Natural killer cell (primary cell): ENCODE measurements at regions not wholly inside any gene's neighbourhood (a gene's known extent, or its start where the extent isn't known, plus 50 kb on each side); places are given as distances from the start of the nearest gene placed in this dataset.

Source experiments
- ATAC-seq, 3 donors: fragments of 150-1000 bp in 2 of 3; fragments of 200-7000 bp in 1 of 3; cut with Tn5 transposase; 1 replicate in 1 of 3; 2 replicates in 2 of 3; pipeline ENCODE4 v1.10.0; 2021; ENCODE audit warnings: mild to moderate bottlenecking in 2 of 3, moderate library complexity in 2 of 3
- DNase-seq, 2 donors: peaks; one replicate each; pipeline versions ENCODE4 v3.0.0 to v3.0.0-alpha.2; 2013 to 2021; ENCODE audit warnings: mixed read lengths in 1 of 2
- H3K27ac ChIP-seq: one replicate; pipeline ENCODE4 v1.5.1; 2013; ENCODE audit warnings: mild to moderate bottlenecking, low read length
- H3K27me3 ChIP-seq: one replicate; pipeline ENCODE4 v1.6.1; 2013; ENCODE audit warnings: low read length; ENCODE audit not compliant: control insufficient read depth, insufficient read depth
- H3K36me3 ChIP-seq: one replicate; pipeline ENCODE4 v1.6.1; 2013; ENCODE audit warnings: low read length; ENCODE audit not compliant: control insufficient read depth, insufficient read depth
- H3K4me1 ChIP-seq: one replicate; pipeline ENCODE4 v1.6.1; 2013; ENCODE audit warnings: low read length; ENCODE audit not compliant: control insufficient read depth, insufficient read depth
- H3K4me3 ChIP-seq: one replicate; pipeline ENCODE4 v1.5.1; 2013; ENCODE audit warnings: low read length
- H3K9me3 ChIP-seq: one replicate; pipeline ENCODE4 v1.6.1; 2013; ENCODE audit warnings: low read length; ENCODE audit not compliant: control insufficient read depth, insufficient read depth
- H3K27ac Mint-ChIP-seq, 2 donors: one replicate each; pipeline ENCODE4 v1.8.0; 2022; ENCODE audit warnings: mild to moderate bottlenecking in 2 of 2, mixed read lengths in 2 of 2, moderate library complexity in 1 of 2
- H3K27me3 Mint-ChIP-seq, 2 donors: one replicate each; pipeline ENCODE4 v1.8.0; 2022; ENCODE audit warnings: low read depth in 2 of 2, mixed read lengths in 2 of 2
- H3K36me3 Mint-ChIP-seq: one replicate; pipeline ENCODE4 v1.8.0; 2022; ENCODE audit warnings: mixed read lengths
- H3K4me1 Mint-ChIP-seq, 2 donors: one replicate each; pipeline ENCODE4 v1.8.0; 2022; ENCODE audit warnings: mixed read lengths in 2 of 2
- H3K4me3 Mint-ChIP-seq: one replicate; pipeline ENCODE4 v1.8.0; 2022; ENCODE audit warnings: mild to moderate bottlenecking, moderate library complexity, mixed read lengths
- H3K9me3 Mint-ChIP-seq, 2 donors: one replicate each; pipeline ENCODE4 v1.8.0; 2022; ENCODE audit warnings: mixed read lengths in 2 of 2
- CTCF ChIP-seq: fragments of 200-600 bp; IDR thresholded peaks from one replicate; pipeline ENCODE4 v1.8.0; 2022; ENCODE audit warnings: antibody characterized with exemption
- WGBS: methylation state at CpG from one replicate; pipeline ENCODE4 v1.1.7; 2013; ENCODE audit warnings: missing lambda C conversion rate; ENCODE audit not compliant: insufficient coverage; 5-methylcytosine and 5-hydroxymethylcytosine counted together
- intact Hi-C: fragments of 100-400 bp; cut with micrococcal nuclease; formaldehyde crosslinking; loops from one replicate; pipeline ENCODE4 v1.14.2; 2022

GRCh38 chr4:53763813-53764597 lies 172.7 kb upstream of the LNX1 start:
- Mint-ChIP-seq H3K4me3 (no peak overlapping the region), H3K4me1 (no peaks in the 10 kb centered on the region), H3K36me3 (no peaks in the 10 kb centered on the region), H3K9me3 (peaks cover 0 to 3% of the 10 kb centered on the region in 2 donors), H3K27me3 (no peaks in the 10 kb centered on the region), H3K27ac (no peak overlapping the region)
- no peak overlapping the region for H3K4me3 ChIP-seq
- DNase-seq: no peak
- 76% methylated on average over 4 of the region's 5 CpGs for WGBS
- H3K4me1 ChIP-seq: no peaks in the 10 kb centered on the region
- no peak for ATAC-seq
- TF ChIP-seq CTCF: no peak
- H3K27me3 ChIP-seq: no peaks in the 10 kb centered on the region
- H3K36me3 ChIP-seq: no peaks in the 10 kb centered on the region
- intact Hi-C loops: no loop called here
- no peaks in the 10 kb centered on the region for H3K9me3 ChIP-seq
- no peak overlapping the region for H3K27ac ChIP-seq

- H3K4me1 Mint-ChIP-seq: no peaks in the 10 kb centered on the region
- H3K27ac ChIP-seq: no peak overlapping the region
- H3K9me3 Mint-ChIP-seq: peaks cover 5 to 8% of the 10 kb centered on the region in 2 donors
- H3K4me3 ChIP-seq: no peak overlapping the region
- H3K36me3 ChIP-seq: no peaks in the 10 kb centered on the region
- no peaks in the 10 kb centered on the region for H3K27me3 ChIP-seq
- no CpG with 5 or more reads among the region's 1 CpG for WGBS
- no peak for ATAC-seq
- H3K4me3 Mint-ChIP-seq: no peak overlapping the region
- H3K9me3 ChIP-seq: peaks cover 4% of the 10 kb centered on the region
- intact Hi-C loops: no loop called here
- H3K27ac Mint-ChIP-seq: no peak overlapping the region
- no peak for DNase-seq
- no peak for TF ChIP-seq CTCF
- no peaks in the 10 kb centered on the region for H3K27me3 Mint-ChIP-seq
- no peaks in the 10 kb centered on the region for H3K36me3 Mint-ChIP-seq
- H3K4me1 ChIP-seq: no peaks in the 10 kb centered on the region
These were observed 164.4 kb upstream of the LNX1 start for GRCh38 chr4:53755656-53756055.

- no peak for DNase-seq
- no peaks in the 10 kb centered on the region for H3K36me3 ChIP-seq
- Mint-ChIP-seq H3K27me3 (peaks cover 2 to 7% of the 10 kb centered on the region in 2 donors), H3K36me3 (no peaks in the 10 kb centered on the region), H3K4me3 (no peak overlapping the region), H3K9me3 (peaks cover 2 to 8% of the 10 kb centered on the region in 2 donors), H3K4me1 (no peaks in the 10 kb centered on the region), H3K27ac (no peak overlapping the region)
- intact Hi-C loops: no loop called here
- no peak for TF ChIP-seq CTCF
- H3K9me3 ChIP-seq: peaks cover 4% of the 10 kb centered on the region
- H3K4me1 ChIP-seq: no peaks in the 10 kb centered on the region
- no peaks in the 10 kb centered on the region for H3K27me3 ChIP-seq
- 25% methylated on average over 2 of the region's 2 CpGs for WGBS
- no peak overlapping the region for H3K27ac ChIP-seq
- no peak for ATAC-seq
- H3K4me3 ChIP-seq: no peak overlapping the region
These were observed 160.8 kb upstream of the LNX1 start for GRCh38 chr4:53752124-53752523.

GRCh38 chr4:53748328-53748772 lies 157.1 kb upstream of the LNX1 start:
- ATAC-seq (no peak), DNase-seq (no peak)
- H3K4me1 ChIP-seq: no peaks in the 10 kb centered on the region
- TF ChIP-seq CTCF: no peak
- no peaks in the 10 kb centered on the region for H3K27me3 ChIP-seq
- no peaks in the 10 kb centered on the region for H3K36me3 ChIP-seq
- no peaks in the 10 kb centered on the region for H3K9me3 Mint-ChIP-seq
- no peaks in the 10 kb centered on the region for H3K4me1 Mint-ChIP-seq
- no peak overlapping the region for H3K4me3 Mint-ChIP-seq
- H3K9me3 ChIP-seq: no peaks in the 10 kb centered on the region
- H3K27ac ChIP-seq: no peak overlapping the region
- intact Hi-C loops: no loop called here
- peaks cover 2 to 7% of the 10 kb centered on the region in 2 donors for H3K27me3 Mint-ChIP-seq
- H3K27ac Mint-ChIP-seq: no peak overlapping the region
- 13% methylated on average over 2 of the region's 2 CpGs for whole genome bisulfite sequencing
- no peaks in the 10 kb centered on the region for H3K36me3 Mint-ChIP-seq
- H3K4me3 ChIP-seq: no peak overlapping the region
